Ishikawa (cell line): ENCODE measurements at regions not wholly inside any gene's neighbourhood (a gene's known extent, or its start where the extent isn't known, plus 50 kb on each side); places are given as distances from the start of the nearest gene placed in this dataset.

ENCODE experiments used
- CEBPB ChIP-seq: IDR thresholded peaks from 2 replicates; pipeline ENCODE4 v1.6.1; 2012
- CREB1 ChIP-seq: IDR thresholded peaks from 2 replicates; pipeline ENCODE4 v1.6.1; 2012; ENCODE audit warnings: low read depth
- EGR1 ChIP-seq: IDR thresholded peaks from 2 replicates; pipeline ENCODE4 v1.6.1; 2012
- EP300 ChIP-seq: IDR thresholded peaks from 2 replicates; pipeline ENCODE4 v1.6.1; 2012; ENCODE audit warnings: borderline replicate concordance
- FOXM1 ChIP-seq: IDR thresholded peaks from 2 replicates; pipeline ENCODE4 v1.6.1; 2012; ENCODE audit warnings: low read depth, borderline replicate concordance
- MAX ChIP-seq: IDR thresholded peaks from 2 replicates; pipeline ENCODE4 v1.6.1; 2012
- NFIC ChIP-seq: IDR thresholded peaks from 2 replicates; pipeline ENCODE4 v1.6.1; 2012
- RAD21 ChIP-seq: IDR thresholded peaks from 2 replicates; pipeline ENCODE4 v1.6.1; 2012; ENCODE audit warnings: low read depth
- REST ChIP-seq: IDR thresholded peaks from 2 replicates; pipeline ENCODE4 v1.6.1; 2012; ENCODE audit warnings: low read depth, mild to moderate bottlenecking
- TAF1 ChIP-seq: IDR thresholded peaks from 2 replicates; pipeline ENCODE4 v1.6.1; 2012; ENCODE audit warnings: low read depth, mild to moderate bottlenecking
- TCF12 ChIP-seq: IDR thresholded peaks from 2 replicates; pipeline ENCODE4 v1.6.1; 2012; ENCODE audit warnings: low read depth
- TEAD4 ChIP-seq: IDR thresholded peaks from 2 replicates; pipeline ENCODE4 v1.6.1; 2012
- YY1 ChIP-seq: IDR thresholded peaks from 2 replicates; pipeline ENCODE4 v1.6.1; 2012; ENCODE audit warnings: low read depth
- ZBTB7A ChIP-seq: IDR thresholded peaks from 2 replicates; pipeline ENCODE4 v1.6.1; 2012; ENCODE audit warnings: low read depth
- TF ChIP-seq, protein P1 (sequence below): IDR thresholded peaks from 2 replicates; pipeline ENCODE4 v1.6.1; 2012

- TF ChIP-seq CREB1 (no peak), MAX (no peak), EP300 (no peak), CEBPB (no peak), TCF12 (no peak), FOXM1 (no peak), TEAD4 (no peak), NFIC (no peak), RAD21 (no peak), REST (no peak), TAF1 (no peak), YY1 (no peak), EGR1 (no peak), ZBTB7A (no peak)
- TF ChIP-seq, protein P1, sequence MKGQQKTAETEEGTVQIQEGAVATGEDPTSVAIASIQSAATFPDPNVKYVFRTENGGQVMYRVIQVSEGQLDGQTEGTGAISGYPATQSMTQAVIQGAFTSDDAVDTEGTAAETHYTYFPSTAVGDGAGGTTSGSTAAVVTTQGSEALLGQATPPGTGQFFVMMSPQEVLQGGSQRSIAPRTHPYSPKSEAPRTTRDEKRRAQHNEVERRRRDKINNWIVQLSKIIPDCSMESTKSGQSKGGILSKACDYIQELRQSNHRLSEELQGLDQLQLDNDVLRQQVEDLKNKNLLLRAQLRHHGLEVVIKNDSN, result no peak
Measured at GRCh38 chr4:43987331-43987944, 461.2 kb downstream of the KCTD8 start.

DNA sequence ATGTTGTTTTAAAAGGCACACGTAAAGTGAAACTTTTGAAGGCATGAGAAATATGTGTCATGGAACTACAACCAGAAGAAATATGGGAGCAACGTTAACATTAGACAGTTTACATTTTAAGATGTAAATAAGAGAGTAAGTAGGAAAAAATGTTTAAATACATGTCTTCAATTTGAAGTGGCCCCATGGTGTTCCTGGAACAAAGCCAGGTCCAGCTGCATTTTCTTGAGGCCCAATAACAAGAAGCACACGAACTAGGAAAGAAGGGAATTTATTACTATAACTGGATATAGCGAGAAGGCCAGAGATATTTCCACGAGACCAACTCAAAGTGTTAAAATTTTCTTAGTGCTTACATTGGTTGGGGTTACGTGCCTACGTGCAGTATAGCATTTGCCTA, 458.1 kb downstream of the KCTD8 start:
- no peak for TF ChIP-seq EGR1
- no peak for TF ChIP-seq EP300
- no peak for TF ChIP-seq ZBTB7A
- no peak for TF ChIP-seq TEAD4
- TF ChIP-seq, protein P1, result no peak
- no peak for TF ChIP-seq NFIC
- no peak for TF ChIP-seq RAD21
- no peak for TF ChIP-seq REST
- TF ChIP-seq FOXM1, result no peak
- TF ChIP-seq TCF12, result no peak

DNA sequence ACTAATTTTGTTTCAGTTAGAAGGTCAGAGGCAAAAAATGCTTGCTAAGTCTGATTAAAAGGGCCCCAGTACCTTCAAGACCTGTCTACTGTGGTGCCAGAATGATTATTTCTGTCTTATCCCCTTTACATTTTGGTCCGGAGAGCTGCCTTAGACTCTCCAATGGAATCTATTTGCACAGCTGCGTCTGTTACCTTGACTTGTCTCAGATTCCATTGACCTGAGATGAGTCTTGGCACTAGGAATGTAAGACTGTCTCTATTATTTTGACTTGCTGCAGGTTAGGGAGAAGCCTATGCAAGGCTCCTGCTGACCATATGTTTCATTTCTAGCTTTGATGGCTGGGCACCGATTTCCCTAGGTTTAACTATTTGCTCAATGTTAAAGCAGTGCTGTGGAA, 457.6 kb downstream of the KCTD8 start:
- TF ChIP-seq TEAD4, result no peak

DNA sequence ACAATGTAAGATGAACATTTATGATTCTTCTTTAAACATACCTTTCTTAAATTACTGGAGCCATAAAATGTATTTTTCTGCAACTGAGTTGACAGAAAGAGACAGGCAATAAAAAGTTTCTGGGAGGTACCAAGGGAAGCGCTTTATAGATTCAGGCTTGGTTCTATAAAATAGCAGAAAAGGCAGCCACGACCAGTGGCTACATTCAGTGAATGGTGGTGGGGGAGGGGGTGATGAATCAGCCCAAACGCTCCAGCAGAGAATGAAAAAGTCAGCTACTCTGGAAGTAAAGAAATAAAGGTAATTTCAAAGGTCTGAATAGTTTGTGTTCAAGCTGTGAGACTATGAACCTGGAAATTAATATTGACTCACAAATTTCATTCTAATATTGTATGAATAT, 456.1 kb downstream of the KCTD8 start:
- TF ChIP-seq NFIC (no peak), TCF12 (no peak), TEAD4 (no peak), EGR1 (no peak), CEBPB (no peak), YY1 (no peak), RAD21 (no peak), REST (no peak), EP300 (no peak), ZBTB7A (no peak), CREB1 (no peak), FOXM1 (no peak), TAF1 (no peak), MAX (no peak)
- TF ChIP-seq, protein P1, result no peak
